SH-SY5Y (cell line): ENCODE measurements at regions not wholly inside any gene's neighbourhood (a gene's known extent, or its start where the extent isn't known, plus 50 kb on each side); places are given as distances from the start of the nearest gene placed in this dataset.

Experiments used
- GATA2 ChIP-seq: IDR thresholded peaks from 2 replicates; pipeline ENCODE4 v1.6.1; 2011; ENCODE audit warnings: mild to moderate bottlenecking, low read depth, low read length
- GATA3 ChIP-seq: IDR thresholded peaks from 2 replicates; pipeline ENCODE4 v1.6.1; 2011; ENCODE audit warnings: low read depth, mild to moderate bottlenecking, low read length, moderate library complexity

GRCh38 chr9:38164659-38165221 is 95.7 kb upstream of the SHB start:
- no peak for TF ChIP-seq GATA3
- TF ChIP-seq GATA2 = no peak
